Vagina (tissue), 2 donors: ENCODE measurements at regions not wholly inside any gene's neighbourhood (a gene's known extent, or its start where the extent isn't known, plus 50 kb on each side); places are given as distances from the start of the nearest gene placed in this dataset.

Experiments
- DNase-seq, 2 donors: peaks; one replicate each; pipeline ENCODE4 v3.0.0-alpha.2; 2017; ENCODE audit errors: extremely low spot score in 2 of 2
- H3K27ac ChIP-seq: fragments of 200-600 bp; sonication (generic); one replicate; pipeline ENCODE4 v1.5.1; 2019
- H3K27me3 ChIP-seq: fragments of 200-600 bp; sonication (generic); one replicate; pipeline ENCODE4 v1.5.1; 2019
- H3K36me3 ChIP-seq, 2 donors: fragments of 200-600 bp; sonication (generic); one replicate each; pipeline ENCODE4 v1.5.1; 2017 to 2019
- H3K4me1 ChIP-seq: fragments of 200-600 bp; sonication (generic); one replicate; pipeline ENCODE4 v1.5.1; 2019
- H3K4me3 ChIP-seq, 2 donors: fragments of 200-600 bp; sonication (generic); 1 replicate in 1 of 2; 2 replicates in 1 of 2; pipeline ENCODE4 v1.5.1; 2016 to 2019
- H3K9me3 ChIP-seq: fragments of 200-600 bp; sonication (generic); one replicate; pipeline ENCODE4 v1.5.1; 2019
- POLR2A ChIP-seq, 2 donors: fragments of 450-650 bp; IDR thresholded peaks; one replicate each; pipeline ENCODE4 v1.6.1; 2017; ENCODE audit warnings: antibody characterized with exemption in 2 of 2, mild to moderate bottlenecking in 2 of 2, moderate library complexity in 2 of 2
- POLR2AphosphoS5 ChIP-seq, 2 donors: sonication (generic); formaldehyde crosslinking; IDR thresholded peaks; one replicate each; pipeline ENCODE4 v1.9.0; 2017; ENCODE audit warnings: antibody characterized with exemption in 2 of 2, mild to moderate bottlenecking in 2 of 2, low read depth in 1 of 2; ENCODE audit not compliant: insufficient read depth in 1 of 2
- intact Hi-C: fragments of 100-400 bp; cut with DNase I; formaldehyde crosslinking; loops from one replicate; pipeline ENCODE4 v1.15.1; 2023
- TF ChIP-seq, protein P1 (sequence below), 3 experiments: fragments of 450-650 bp in 2 of 3; fragments of 200-600 bp in 1 of 3; sonication (generic) in 1 of 3; IDR thresholded peaks; one replicate each; pipeline ENCODE4 v1.5.1; 2017 to 2019; ENCODE audit warnings: antibody characterized with exemption in 3 of 3, mild to moderate bottlenecking in 2 of 3, moderate library complexity in 2 of 3

DNA sequence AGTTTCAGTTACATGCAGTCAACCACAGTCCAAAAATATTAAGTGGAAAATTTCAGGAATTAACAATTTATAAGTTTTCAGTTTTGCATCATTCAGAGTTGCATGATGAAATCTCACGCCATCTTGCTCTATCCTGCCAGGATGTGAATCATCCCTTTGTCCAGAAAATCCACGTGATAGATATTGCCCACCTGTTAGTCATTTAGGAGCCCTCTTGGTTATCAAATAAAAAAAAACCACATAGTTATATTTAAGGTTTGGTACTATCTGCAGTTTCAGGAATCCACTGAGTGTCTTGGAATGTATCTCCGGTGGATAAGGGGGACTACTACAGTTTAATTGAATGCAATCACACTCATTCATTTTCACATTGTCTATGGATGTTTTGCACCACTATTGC lies 1249.0 kb upstream of the CITED2 start:
- TF ChIP-seq POLR2A (IDR thresholded peaks at IDR 0.05) (no peak), POLR2AphosphoS5 (IDR thresholded peaks at IDR 0.05; ENCODE audit: insufficient read depth in 1 of 2, low read depth in 1 of 2) (no peak)
- TF ChIP-seq, protein P1, sequence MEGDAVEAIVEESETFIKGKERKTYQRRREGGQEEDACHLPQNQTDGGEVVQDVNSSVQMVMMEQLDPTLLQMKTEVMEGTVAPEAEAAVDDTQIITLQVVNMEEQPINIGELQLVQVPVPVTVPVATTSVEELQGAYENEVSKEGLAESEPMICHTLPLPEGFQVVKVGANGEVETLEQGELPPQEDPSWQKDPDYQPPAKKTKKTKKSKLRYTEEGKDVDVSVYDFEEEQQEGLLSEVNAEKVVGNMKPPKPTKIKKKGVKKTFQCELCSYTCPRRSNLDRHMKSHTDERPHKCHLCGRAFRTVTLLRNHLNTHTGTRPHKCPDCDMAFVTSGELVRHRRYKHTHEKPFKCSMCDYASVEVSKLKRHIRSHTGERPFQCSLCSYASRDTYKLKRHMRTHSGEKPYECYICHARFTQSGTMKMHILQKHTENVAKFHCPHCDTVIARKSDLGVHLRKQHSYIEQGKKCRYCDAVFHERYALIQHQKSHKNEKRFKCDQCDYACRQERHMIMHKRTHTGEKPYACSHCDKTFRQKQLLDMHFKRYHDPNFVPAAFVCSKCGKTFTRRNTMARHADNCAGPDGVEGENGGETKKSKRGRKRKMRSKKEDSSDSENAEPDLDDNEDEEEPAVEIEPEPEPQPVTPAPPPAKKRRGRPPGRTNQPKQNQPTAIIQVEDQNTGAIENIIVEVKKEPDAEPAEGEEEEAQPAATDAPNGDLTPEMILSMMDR (IDR thresholded peaks at IDR 0.05), result no peak
- H3K4me1 ChIP-seq, result no peaks in the 10 kb centered on the region
- intact Hi-C loops, result no loop called here

DNA sequence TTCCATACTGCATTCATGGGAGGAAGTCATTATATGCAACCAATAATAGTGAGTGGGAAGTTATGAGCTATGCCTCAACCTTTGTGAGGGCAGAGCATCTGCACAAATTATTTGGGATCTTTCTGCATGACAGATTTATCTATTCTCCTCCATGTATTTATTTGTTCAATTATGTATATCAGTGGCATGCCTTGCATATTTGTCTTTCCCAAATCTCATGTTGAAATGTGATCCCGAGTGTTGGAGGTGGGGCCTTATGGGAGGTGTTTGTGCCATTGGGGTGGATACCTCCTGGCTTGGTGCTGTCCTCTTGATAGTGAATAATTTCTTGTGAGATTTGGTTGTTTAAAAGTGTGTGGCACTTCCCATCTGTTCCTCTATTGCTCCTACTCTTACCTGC lies 1246.0 kb upstream of the CITED2 start:
- no peak for DNase-seq
- Histone ChIP-seq H3K27me3 (no peaks in the 10 kb centered on the region), H3K27ac (no peak overlapping the region), H3K36me3 (no peaks in the 10 kb centered on the region), H3K4me1 (no peaks in the 10 kb centered on the region), H3K9me3 (no peaks in the 10 kb centered on the region), H3K4me3 (no peak overlapping the region)
- intact Hi-C loops, result no loop called here
- no peak for TF ChIP-seq POLR2AphosphoS5 (IDR thresholded peaks at IDR 0.05; ENCODE audit: insufficient read depth in 1 of 2, low read depth in 1 of 2)
- TF ChIP-seq POLR2A (IDR thresholded peaks at IDR 0.05), result no peak
- TF ChIP-seq, protein P1 (IDR thresholded peaks at IDR 0.05), result no peak

More for the DNA sequence above, 1249.0 kb upstream of the CITED2 start:
- DNase-seq, result no peak
- no peak overlapping the region for H3K27ac ChIP-seq
- no peaks in the 10 kb centered on the region for H3K36me3 ChIP-seq
- H3K9me3 ChIP-seq, result no peaks in the 10 kb centered on the region
- no peak overlapping the region for H3K4me3 ChIP-seq
- H3K27me3 ChIP-seq, result no peaks in the 10 kb centered on the region

DNA sequence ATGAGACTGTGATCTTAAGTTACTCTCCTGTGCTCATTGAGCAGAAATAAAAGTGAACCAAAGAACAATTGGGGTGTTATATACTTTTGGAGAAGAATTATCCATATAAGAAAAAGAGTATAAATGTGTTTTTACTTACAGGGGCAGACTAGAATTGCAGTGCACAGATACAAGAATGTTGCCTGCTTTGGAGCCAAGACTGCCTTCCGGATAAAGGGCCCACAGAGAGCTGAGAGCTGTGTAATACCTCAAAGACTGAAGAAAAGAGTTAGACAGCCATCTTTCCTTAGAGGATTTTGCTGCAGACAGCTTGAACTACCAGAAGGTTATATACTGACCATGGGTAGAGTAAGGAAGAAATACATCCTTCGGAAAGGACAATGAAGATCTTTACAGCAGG lies 1235.5 kb upstream of the CITED2 start:
- H3K27me3 ChIP-seq, result no peaks in the 10 kb centered on the region
- no peak for TF ChIP-seq POLR2AphosphoS5 (IDR thresholded peaks at IDR 0.05; ENCODE audit: insufficient read depth in 1 of 2, low read depth in 1 of 2)
- TF ChIP-seq POLR2A (IDR thresholded peaks at IDR 0.05), result no peak
- TF ChIP-seq, protein P1 (IDR thresholded peaks at IDR 0.05), result no peak

DNA sequence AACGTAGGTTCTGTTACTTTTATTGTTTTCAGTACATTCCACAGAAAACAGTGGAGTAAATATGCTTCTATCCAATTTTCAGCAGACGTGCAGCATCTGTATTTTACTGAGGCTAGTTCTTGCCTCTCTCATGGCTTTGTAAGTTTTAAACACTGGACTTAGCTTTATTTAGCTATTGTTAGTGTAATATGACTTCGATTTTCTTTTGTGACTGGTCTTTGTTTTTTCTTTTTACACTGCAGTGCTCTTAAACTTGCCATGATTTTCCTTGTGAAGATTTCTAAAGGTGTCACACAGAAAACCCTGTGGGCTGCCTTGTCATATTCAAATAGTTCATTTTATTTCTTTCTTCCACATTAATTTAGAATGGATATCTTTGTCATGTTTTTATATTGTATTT lies 1234.9 kb upstream of the CITED2 start:
- no peak for TF ChIP-seq POLR2A (IDR thresholded peaks at IDR 0.05)
- TF ChIP-seq, protein P1 (IDR thresholded peaks at IDR 0.05), result no peak
- TF ChIP-seq POLR2AphosphoS5 (IDR thresholded peaks at IDR 0.05; ENCODE audit: insufficient read depth in 1 of 2, low read depth in 1 of 2), result no peak
- no peak overlapping the region for H3K27ac ChIP-seq
- no peak overlapping the region for H3K4me3 ChIP-seq
- no peaks in the 10 kb centered on the region for H3K27me3 ChIP-seq
- H3K9me3 ChIP-seq, result no peaks in the 10 kb centered on the region
- H3K4me1 ChIP-seq, result no peaks in the 10 kb centered on the region
- no peaks in the 10 kb centered on the region for H3K36me3 ChIP-seq
- no peak for DNase-seq
- intact Hi-C loops, result no loop called here

More for the DNA sequence above, 1235.5 kb upstream of the CITED2 start:
- H3K27ac ChIP-seq, result no peak overlapping the region
- intact Hi-C loops, result no loop called here
- H3K36me3 ChIP-seq, result no peaks in the 10 kb centered on the region
- H3K4me1 ChIP-seq, result no peaks in the 10 kb centered on the region
- H3K9me3 ChIP-seq, result no peaks in the 10 kb centered on the region
- no peak overlapping the region for H3K4me3 ChIP-seq
- no peak for DNase-seq

DNA sequence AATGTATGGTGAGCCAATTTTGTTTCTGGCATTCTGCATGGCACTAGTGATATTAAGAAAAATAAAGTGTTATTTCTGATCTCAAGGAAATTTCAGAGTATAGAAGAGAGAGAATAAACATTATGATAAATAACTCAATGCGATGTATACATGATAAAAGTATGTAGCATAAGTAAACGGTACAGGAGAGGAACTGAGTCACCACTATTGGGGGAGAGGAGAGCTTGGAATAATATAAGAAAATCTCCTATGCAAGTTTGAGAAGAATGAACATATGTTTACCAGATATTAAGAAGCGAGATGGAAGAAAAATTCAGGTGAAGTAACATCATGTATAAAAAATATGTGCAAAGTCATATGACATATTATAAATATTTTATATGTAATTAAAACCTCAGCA lies 1230.3 kb upstream of the CITED2 start:
- H3K36me3 ChIP-seq, result no peaks in the 10 kb centered on the region
- no peak for DNase-seq

More for the DNA sequence above, 1230.3 kb upstream of the CITED2 start:
- Histone ChIP-seq H3K4me3 (no peak overlapping the region), H3K27ac (no peak overlapping the region), H3K27me3 (no peaks in the 10 kb centered on the region), H3K4me1 (no peaks in the 10 kb centered on the region), H3K9me3 (no peaks in the 10 kb centered on the region)
- intact Hi-C loops, result no loop called here
- TF ChIP-seq POLR2AphosphoS5 (IDR thresholded peaks at IDR 0.05; ENCODE audit: insufficient read depth in 1 of 2, low read depth in 1 of 2) (no peak), POLR2A (IDR thresholded peaks at IDR 0.05) (no peak)
- TF ChIP-seq, protein P1 (IDR thresholded peaks at IDR 0.05), result no peak
